IMR-90 (cell line): ENCODE measurements at regions not wholly inside any gene's neighbourhood (a gene's known extent, or its start where the extent isn't known, plus 50 kb on each side); places are given as distances from the start of the nearest gene placed in this dataset.

Experiments
- ATAC-seq: fragments of 200-7000 bp; cut with Tn5 transposase; 2 replicates; pipeline ENCODE4 v1.9.1; 2020; ENCODE audit warnings: low read depth, mild to moderate bottlenecking, moderate library complexity
- BruUV-seq: library from RNA; stranded (reverse); fragments of 400-500 nt; replicated peaks from 2 replicates; lab custom pipeline; 2021; lab: Mats Ljungman, UMichigan
- CTCF ChIA-PET: fragments of 300-600 bp; formaldehyde crosslinking; extraction: SDS; loops from one replicate; lab custom pipeline; 2021; ENCODE audit warnings: antibody characterized with exemption; lab: Yijun Ruan, JAX
- POLR2A ChIA-PET: fragments of 300-600 bp; sonication (Branson Sonifier 250); formaldehyde crosslinking; loops from one replicate; lab custom pipeline; 2022; ENCODE audit warnings: antibody characterized with exemption; ENCODE audit not compliant: unreplicated experiment; lab: Charles Lee
- DNase-seq: peaks from one replicate; pipeline ENCODE4 v3.0.0; 2013
- H2AFZ ChIP-seq: replicated peaks from 2 replicates; pipeline ENCODE3; 2013; ENCODE audit warnings: low read length, mild to moderate bottlenecking; ENCODE audit not compliant: poor library complexity
- H2AK5ac ChIP-seq: 2 replicates; pipeline ENCODE4 v1.6.1; 2013; ENCODE audit warnings: low read depth, low read length, inconsistent platforms
- H2AK9ac ChIP-seq: replicated peaks from 2 replicates; pipeline ENCODE3; 2013; ENCODE audit warnings: mild to moderate bottlenecking, low read depth, low read length, moderate library complexity; ENCODE audit not compliant: poor library complexity
- H2BK120ac ChIP-seq: 2 replicates; pipeline ENCODE4 v1.6.1; 2013; ENCODE audit warnings: low read depth, low read length, inconsistent platforms
- H2BK15ac ChIP-seq: 3 replicates; pipeline ENCODE4 v1.6.1; 2013; ENCODE audit warnings: low read depth, low read length, inconsistent platforms
- H2BK20ac ChIP-seq: 2 replicates; pipeline ENCODE4 v1.6.1; 2013; ENCODE audit warnings: low read depth, mild to moderate bottlenecking, inconsistent platforms, low read length, moderate library complexity
- H2BK5ac ChIP-seq: 2 replicates; pipeline ENCODE4 v1.6.1; 2013; ENCODE audit warnings: mild to moderate bottlenecking, low read depth, low read length, inconsistent platforms; ENCODE audit not compliant: poor library complexity, severe bottlenecking
- H3K14ac ChIP-seq: replicated peaks from 2 replicates; pipeline ENCODE4 v1.6.1; 2013; ENCODE audit warnings: low read depth, low read length, inconsistent platforms
- H3K18ac ChIP-seq: 2 replicates; pipeline ENCODE4 v1.6.1; 2013; ENCODE audit warnings: low read depth, low read length, control low read depth
- H3K23ac ChIP-seq: 2 replicates; pipeline ENCODE4 v1.6.1; 2013; ENCODE audit warnings: low read depth, low read length, inconsistent platforms
- H3K27ac ChIP-seq: 2 replicates; pipeline ENCODE4 v1.5.1; 2013; ENCODE audit warnings: mild to moderate bottlenecking, control low read depth, low read length; ENCODE audit not compliant: insufficient read depth
- H3K27me3 ChIP-seq: 2 replicates; pipeline ENCODE4 v1.6.1; 2013; ENCODE audit warnings: low read length; ENCODE audit not compliant: control insufficient read depth, insufficient read depth
- H3K36me3 ChIP-seq: 2 replicates; pipeline ENCODE4 v1.6.1; 2013; ENCODE audit warnings: low read length, mixed read lengths; ENCODE audit not compliant: control insufficient read depth, insufficient read depth
- H3K4ac ChIP-seq: 2 replicates; pipeline ENCODE4 v1.6.1; 2013; ENCODE audit warnings: low read depth, low read length, inconsistent platforms
- H3K4me1 ChIP-seq: 2 replicates; pipeline ENCODE4 v1.6.1; 2013; ENCODE audit warnings: low read length, mixed read lengths; ENCODE audit not compliant: control insufficient read depth, insufficient read depth
- H3K4me2 ChIP-seq: 2 replicates; pipeline ENCODE4 v1.6.1; 2013; ENCODE audit warnings: low read depth, mild to moderate bottlenecking, control low read depth, low read length, moderate library complexity
- H3K4me3 ChIP-seq: 2 replicates; pipeline ENCODE4 v1.5.1; 2013; ENCODE audit warnings: low read depth, mild to moderate bottlenecking, control low read depth, low read length, moderate library complexity; ENCODE audit not compliant: insufficient read depth
- H3K56ac ChIP-seq: 2 replicates; pipeline ENCODE4 v1.6.1; 2013; ENCODE audit warnings: low read length, inconsistent platforms; ENCODE audit not compliant: insufficient read depth; ENCODE audit errors: extremely low read depth
- H3K79me1 ChIP-seq, 2 experiments: 2 replicates each; pipeline ENCODE4 v1.6.1; 2013; ENCODE audit warnings: low read length in 2 of 2, inconsistent platforms in 1 of 2, low read depth in 1 of 2
- H3K9ac ChIP-seq: 2 replicates; pipeline ENCODE4 v1.6.1; 2013; ENCODE audit warnings: low read depth, low read length, control low read depth
- H3K9me1 ChIP-seq: 2 replicates; pipeline ENCODE4 v1.6.1; 2013; ENCODE audit warnings: low read length, inconsistent platforms; ENCODE audit not compliant: insufficient read depth
- H3K9me3 ChIP-seq: 2 replicates; pipeline ENCODE4 v1.6.1; 2013; ENCODE audit warnings: low read length; ENCODE audit not compliant: control insufficient read depth, insufficient read depth
- H4K20me1 ChIP-seq: 2 replicates; pipeline ENCODE4 v1.6.1; 2013; ENCODE audit warnings: low read length, inconsistent platforms; ENCODE audit not compliant: insufficient read depth
- H4K5ac ChIP-seq: 2 replicates; pipeline ENCODE4 v1.6.1; 2013; ENCODE audit warnings: mild to moderate bottlenecking, low read depth, low read length, control low read depth
- H4K8ac ChIP-seq, 2 experiments: 2 replicates each; pipeline ENCODE4 v1.6.1; 2013; ENCODE audit warnings: low read depth in 2 of 2, low read length in 2 of 2, control low read depth in 1 of 2, inconsistent platforms in 1 of 2
- H4K91ac ChIP-seq: 2 replicates; pipeline ENCODE4 v1.6.1; 2013; ENCODE audit warnings: low read depth, low read length, inconsistent platforms; ENCODE audit not compliant: insufficient read depth
- BHLHE40 ChIP-seq: fragments of 150-350 bp; IDR thresholded peaks from 2 replicates; pipeline ENCODE4 v1.6.1; 2016; ENCODE audit warnings: mild to moderate bottlenecking, low read depth, low read length
- CEBPB ChIP-seq: IDR thresholded peaks from 2 replicates; pipeline ENCODE4 v1.6.1; 2012; ENCODE audit warnings: low read depth, low read length, improper control_type of control experiment
- CHD1 ChIP-seq: IDR thresholded peaks from 2 replicates; pipeline ENCODE4 v1.6.1; 2012; ENCODE audit warnings: low read depth, low read length, improper control_type of control experiment
- FOS ChIP-seq: fragments of 150-350 bp; IDR thresholded peaks from 2 replicates; pipeline ENCODE4 v1.6.1; 2016; ENCODE audit warnings: low read depth, low read length
- MAFK ChIP-seq: IDR thresholded peaks from 2 replicates; pipeline ENCODE4 v1.6.1; 2012; ENCODE audit warnings: low read depth, low read length, improper control_type of control experiment
- MAZ ChIP-seq: IDR thresholded peaks from 2 replicates; pipeline ENCODE4 v1.6.1; 2012; ENCODE audit warnings: low read depth, mild to moderate bottlenecking, low read length, improper control_type of control experiment, moderate library complexity, borderline replicate concordance
- MXI1 ChIP-seq: IDR thresholded peaks from 2 replicates; pipeline ENCODE4 v1.6.1; 2012; ENCODE audit warnings: low read depth, mild to moderate bottlenecking, low read length, moderate library complexity, borderline replicate concordance
- NFE2L2 ChIP-seq: fragments of 150-350 bp; IDR thresholded peaks from 2 replicates; pipeline ENCODE4 v1.6.1; 2016; ENCODE audit warnings: low read depth, mild to moderate bottlenecking, low read length
- POLR2A ChIP-seq: IDR thresholded peaks from 2 replicates; pipeline ENCODE4 v1.6.1; 2012; ENCODE audit warnings: mild to moderate bottlenecking, low read depth, low read length
- RAD21 ChIP-seq: IDR thresholded peaks from 2 replicates; pipeline ENCODE4 v1.6.1; 2012; ENCODE audit warnings: low read length, improper control_type of control experiment
- RCOR1 ChIP-seq: IDR thresholded peaks from 2 replicates; pipeline ENCODE4 v1.6.1; 2012; ENCODE audit warnings: mild to moderate bottlenecking, low read length, improper control_type of control experiment; ENCODE audit not compliant: insufficient replicate concordance
- RFX5 ChIP-seq: IDR thresholded peaks from 2 replicates; pipeline ENCODE4 v1.8.0; 2012; ENCODE audit warnings: low read depth, mild to moderate bottlenecking, low read length, moderate library complexity
- SMC3 ChIP-seq: fragments of 150-350 bp; IDR thresholded peaks from 2 replicates; pipeline ENCODE4 v1.6.1; 2016; ENCODE audit warnings: low read depth, mild to moderate bottlenecking, antibody characterized with exemption, low read length, moderate library complexity
- WGBS, 2 experiments: methylation state at CpG; one replicate each; pipeline versions ENCODE4 v1.1.5 to v1.1.7; 2013; ENCODE audit warnings: missing lambda C conversion rate in 2 of 2; ENCODE audit not compliant: insufficient read length in 1 of 2; ENCODE audit errors: extremely low coverage in 2 of 2; 5-methylcytosine and 5-hydroxymethylcytosine counted together
- dilution Hi-C: fragments of 300-500 bp; cut with HindIII; formaldehyde crosslinking; loops from one replicate; pipeline ENCODE4 v1.14.3; 2018; ENCODE audit warnings: low sequenced_read_pairs; ENCODE audit not compliant: unreplicated experiment
- in situ Hi-C: fragments of 300-500 bp; cut with MboI; formaldehyde crosslinking; loops from 3 replicates; pipeline ENCODE4 v1.14.3; 2019; ENCODE audit warnings: low sequenced_read_pairs, inconsistent platforms, mixed read lengths
- intact Hi-C: fragments of 100-400 bp; cut with micrococcal nuclease; formaldehyde crosslinking; loops from 2 replicates; pipeline ENCODE4 v1.10.0; 2022
- TF ChIP-seq, protein P1 (sequence below): conservative IDR thresholded peaks from 2 replicates; pipeline ENCODE4 v1.5.1; 2012; ENCODE audit warnings: mild to moderate bottlenecking, low read depth, low read length, improper control_type of control experiment
- TF ChIP-seq, protein P2 (sequence below): fragments of 150-350 bp; IDR thresholded peaks from 2 replicates; pipeline ENCODE4 v1.6.1; 2016; ENCODE audit warnings: low read depth, mild to moderate bottlenecking, low read length, moderate library complexity, borderline replicate concordance
- TF ChIP-seq, protein P3 (sequence below): fragments of 150-350 bp; IDR thresholded peaks from 2 replicates; pipeline ENCODE4 v1.6.1; 2017; ENCODE audit warnings: mild to moderate bottlenecking, antibody characterized with exemption, low read length, low read depth

DNA sequence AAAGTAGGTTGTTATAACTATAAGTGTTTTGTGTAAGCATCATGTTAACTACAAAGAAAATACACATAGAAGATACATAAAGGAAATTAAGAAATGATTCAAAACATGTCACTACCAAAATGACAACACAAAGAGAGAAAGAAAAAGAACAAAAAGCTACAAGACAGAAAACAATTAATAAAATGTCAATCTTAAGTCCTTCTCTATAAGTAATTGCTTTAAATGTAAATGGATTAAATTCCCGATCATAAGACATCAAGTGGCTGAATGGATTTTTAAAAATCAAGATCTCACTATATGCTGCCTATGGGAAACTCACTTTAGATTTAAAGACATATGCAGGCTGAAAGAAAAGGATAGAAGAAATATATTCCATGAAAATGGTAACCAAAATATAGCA, 232.3 kb upstream of the NFIA start:
- no peaks in the 10 kb centered on the region for H3K4me1 ChIP-seq
- H3K9me1 ChIP-seq = no peaks in the 10 kb centered on the region
- CTCF ChIA-PET = no interaction called here
- H2BK20ac ChIP-seq = no peak overlapping the region
- H3K79me1 ChIP-seq = no peaks in the 10 kb centered on the region
- no peaks in the 10 kb centered on the region for H3K9me3 ChIP-seq
- no peak overlapping the region for H2BK15ac ChIP-seq
- no peak overlapping the region for H4K8ac ChIP-seq
- H2BK120ac ChIP-seq = no peak overlapping the region
- no peak overlapping the region for H3K9ac ChIP-seq
- no peak overlapping the region for H2AFZ ChIP-seq
- H2AK5ac ChIP-seq = no peak overlapping the region
- H3K56ac ChIP-seq = no peak overlapping the region
- H2AK9ac ChIP-seq = no peak overlapping the region
- H3K27me3 ChIP-seq = no peaks in the 10 kb centered on the region
- in situ Hi-C loops = loop anchor here (25.0 kb wide), 1 partner anchor 1012 kb away; no protein-coding TSS in a partner anchor
- no peak overlapping the region for H4K5ac ChIP-seq
- no peak overlapping the region for H2BK5ac ChIP-seq
- no peak overlapping the region for H3K4me2 ChIP-seq
- H3K18ac ChIP-seq = no peak overlapping the region
- no CpG with 5 or more reads among the region's 1 CpG for WGBS, 2 experiments
- H3K4me3 ChIP-seq = no peak overlapping the region
- ATAC-seq (no peak), DNase-seq (no peak)
- no TSS peak for BruUV-seq
- dilution Hi-C loops = no loop called here
- no peak for TF ChIP-seq RAD21
- TF ChIP-seq MAZ = no peak
- TF ChIP-seq, protein P1, sequence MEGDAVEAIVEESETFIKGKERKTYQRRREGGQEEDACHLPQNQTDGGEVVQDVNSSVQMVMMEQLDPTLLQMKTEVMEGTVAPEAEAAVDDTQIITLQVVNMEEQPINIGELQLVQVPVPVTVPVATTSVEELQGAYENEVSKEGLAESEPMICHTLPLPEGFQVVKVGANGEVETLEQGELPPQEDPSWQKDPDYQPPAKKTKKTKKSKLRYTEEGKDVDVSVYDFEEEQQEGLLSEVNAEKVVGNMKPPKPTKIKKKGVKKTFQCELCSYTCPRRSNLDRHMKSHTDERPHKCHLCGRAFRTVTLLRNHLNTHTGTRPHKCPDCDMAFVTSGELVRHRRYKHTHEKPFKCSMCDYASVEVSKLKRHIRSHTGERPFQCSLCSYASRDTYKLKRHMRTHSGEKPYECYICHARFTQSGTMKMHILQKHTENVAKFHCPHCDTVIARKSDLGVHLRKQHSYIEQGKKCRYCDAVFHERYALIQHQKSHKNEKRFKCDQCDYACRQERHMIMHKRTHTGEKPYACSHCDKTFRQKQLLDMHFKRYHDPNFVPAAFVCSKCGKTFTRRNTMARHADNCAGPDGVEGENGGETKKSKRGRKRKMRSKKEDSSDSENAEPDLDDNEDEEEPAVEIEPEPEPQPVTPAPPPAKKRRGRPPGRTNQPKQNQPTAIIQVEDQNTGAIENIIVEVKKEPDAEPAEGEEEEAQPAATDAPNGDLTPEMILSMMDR = no peak
- TF ChIP-seq, protein P2, sequence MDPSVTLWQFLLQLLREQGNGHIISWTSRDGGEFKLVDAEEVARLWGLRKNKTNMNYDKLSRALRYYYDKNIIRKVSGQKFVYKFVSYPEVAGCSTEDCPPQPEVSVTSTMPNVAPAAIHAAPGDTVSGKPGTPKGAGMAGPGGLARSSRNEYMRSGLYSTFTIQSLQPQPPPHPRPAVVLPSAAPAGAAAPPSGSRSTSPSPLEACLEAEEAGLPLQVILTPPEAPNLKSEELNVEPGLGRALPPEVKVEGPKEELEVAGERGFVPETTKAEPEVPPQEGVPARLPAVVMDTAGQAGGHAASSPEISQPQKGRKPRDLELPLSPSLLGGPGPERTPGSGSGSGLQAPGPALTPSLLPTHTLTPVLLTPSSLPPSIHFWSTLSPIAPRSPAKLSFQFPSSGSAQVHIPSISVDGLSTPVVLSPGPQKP = no peak
- TF ChIP-seq NFE2L2 = no peak
- no peak for TF ChIP-seq POLR2A
- TF ChIP-seq BHLHE40 = no peak
- TF ChIP-seq, protein P3, sequence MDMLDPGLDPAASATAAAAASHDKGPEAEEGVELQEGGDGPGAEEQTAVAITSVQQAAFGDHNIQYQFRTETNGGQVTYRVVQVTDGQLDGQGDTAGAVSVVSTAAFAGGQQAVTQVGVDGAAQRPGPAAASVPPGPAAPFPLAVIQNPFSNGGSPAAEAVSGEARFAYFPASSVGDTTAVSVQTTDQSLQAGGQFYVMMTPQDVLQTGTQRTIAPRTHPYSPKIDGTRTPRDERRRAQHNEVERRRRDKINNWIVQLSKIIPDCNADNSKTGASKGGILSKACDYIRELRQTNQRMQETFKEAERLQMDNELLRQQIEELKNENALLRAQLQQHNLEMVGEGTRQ = no peak
- TF ChIP-seq FOS = no peak
- no peak for TF ChIP-seq RCOR1
- no peak for TF ChIP-seq SMC3
- no peak for TF ChIP-seq CEBPB
- TF ChIP-seq RFX5 = no peak
- no peak for TF ChIP-seq MAFK
- no peak for TF ChIP-seq MXI1
- TF ChIP-seq CHD1 = no peak
- POLR2A ChIA-PET = no interaction called here
- intact Hi-C loops = no loop called here
- H3K27ac ChIP-seq = no peak overlapping the region
- H3K14ac ChIP-seq = no peak overlapping the region
- no peaks in the 10 kb centered on the region for H3K36me3 ChIP-seq
- no peaks in the 10 kb centered on the region for H4K20me1 ChIP-seq
- no peak overlapping the region for H3K23ac ChIP-seq
- no peak overlapping the region for H3K4ac ChIP-seq
- H4K91ac ChIP-seq = no peak overlapping the region
